SK-N-SH treated with all-trans-retinoic acid at 6 μM for 48 hours (cell line): ENCODE measurements at regions not wholly inside any gene's neighbourhood (a gene's known extent, or its start where the extent isn't known, plus 50 kb on each side); places are given as distances from the start of the nearest gene placed in this dataset.

ENCODE experiments used
- ARNTL ChIP-seq: fragments of 450-650 bp; formaldehyde crosslinking; IDR thresholded peaks from 2 replicates; pipeline ENCODE4 v1.5.0; 2020; ENCODE audit warnings: low read depth, mild to moderate bottlenecking, moderate library complexity, borderline replicate concordance
- BACH2 ChIP-seq: fragments of 250-450 bp; sonication (Bioruptor Pico); IDR thresholded peaks from 2 replicates; pipeline ENCODE4 v1.9.0; 2021; ENCODE audit warnings: mild to moderate bottlenecking, borderline replicate concordance
- CSDC2 ChIP-seq: fragments of 250-450 bp; sonication (Bioruptor Pico); IDR thresholded peaks from 2 replicates; pipeline ENCODE4 v1.5.0; 2020; ENCODE audit warnings: mild to moderate bottlenecking, moderate library complexity
- ISL1 ChIP-seq: fragments of 250-450 bp; sonication (Bioruptor Pico); IDR thresholded peaks from 2 replicates; pipeline ENCODE4 v2.1.2; 2022; ENCODE audit warnings: mild to moderate bottlenecking, moderate library complexity
- PATZ1 ChIP-seq: fragments of 250-450 bp; sonication (Bioruptor Pico); IDR thresholded peaks from 2 replicates; pipeline ENCODE4 v1.8.0; 2020; ENCODE audit warnings: mild to moderate bottlenecking, moderate library complexity, borderline replicate concordance
- PPARA ChIP-seq: fragments of 250-450 bp; sonication (Bioruptor Pico); IDR thresholded peaks from 2 replicates; pipeline ENCODE4 v1.5.0; 2020; ENCODE audit warnings: mild to moderate bottlenecking, borderline replicate concordance

- TF ChIP-seq PPARA (no peak), PATZ1 (CRISPR knock-in tag) (no peak), ARNTL (CRISPR knock-in tag) (no peak), BACH2 (CRISPR knock-in tag) (no peak), ISL1 (no peak), CSDC2 (no peak)
Measured at GRCh38 chr3:74338998-74339397, 275.5 kb downstream of the CNTN3 start.
